A673 (cell line): ENCODE measurements at regions not wholly inside any gene's neighbourhood (a gene's known extent, or its start where the extent isn't known, plus 50 kb on each side); places are given as distances from the start of the nearest gene placed in this dataset.
"Not testable (repeated sequence)": the region's sequence is repeated elsewhere in the genome, so short reads cannot be mapped to it uniquely, and the experiment has no call there.

Source experiments
- BruUV-seq: library from RNA; stranded (reverse); fragments of 400-500 nt; replicated peaks from 2 replicates; lab custom pipeline; 2021; lab: Mats Ljungman, UMichigan
- CTCF ChIA-PET: fragments of 300-600 bp; sonication (Branson Sonifier 250); formaldehyde crosslinking; loops from one replicate; lab custom pipeline; 2022; ENCODE audit warnings: antibody characterized with exemption; lab: Charles Lee
- POLR2A ChIA-PET: fragments of 300-600 bp; sonication (Branson Sonifier 250); formaldehyde crosslinking; loops from one replicate; lab custom pipeline; 2022; ENCODE audit warnings: antibody characterized with exemption; ENCODE audit not compliant: low non-redundant PET; lab: Charles Lee
- DNase-seq: peaks from one replicate; pipeline ENCODE4 v3.0.0-alpha.2; 2015; ENCODE audit warnings: low spot score
- H3K27ac ChIP-seq: fragments of 200-600 bp; sonication (generic); 2 replicates; pipeline ENCODE4 v1.5.1; 2016; ENCODE audit warnings: mixed run types, low read depth, mild to moderate bottlenecking, mixed read lengths, antibody characterized with exemption, low read length; ENCODE audit not compliant: poor library complexity, severe bottlenecking
- H3K27me3 ChIP-seq: fragments of 200-600 bp; sonication (generic); replicated peaks from 2 replicates; pipeline ENCODE4 v1.6.1; 2017; ENCODE audit warnings: mixed run types, low read depth, mild to moderate bottlenecking, mixed read lengths, antibody characterized with exemption, low read length; ENCODE audit not compliant: insufficient read depth, poor library complexity
- H3K36me3 ChIP-seq: fragments of 200-600 bp; sonication (generic); 2 replicates; pipeline ENCODE4 v1.6.1; 2016; ENCODE audit warnings: mixed run types, mild to moderate bottlenecking, mixed read lengths, antibody characterized with exemption, low read length; ENCODE audit not compliant: insufficient read depth, poor library complexity, severe bottlenecking
- H3K4me1 ChIP-seq: fragments of 200-600 bp; sonication (generic); 2 replicates; pipeline ENCODE4 v1.6.1; 2017; ENCODE audit warnings: mixed run types, mild to moderate bottlenecking, mixed read lengths, antibody characterized with exemption, low read length; ENCODE audit not compliant: insufficient read depth, poor library complexity, severe bottlenecking
- H3K4me3 ChIP-seq: fragments of 200-600 bp; sonication (generic); 2 replicates; pipeline ENCODE4 v1.5.1; 2016; ENCODE audit warnings: low read depth, mixed run types, mild to moderate bottlenecking, mixed read lengths, low read length; ENCODE audit not compliant: poor library complexity, severe bottlenecking
- H3K9me3 ChIP-seq: fragments of 200-600 bp; sonication (generic); 2 replicates; pipeline ENCODE4 v1.6.1; 2016; ENCODE audit warnings: mixed run types, low read depth, mild to moderate bottlenecking, mixed read lengths, antibody characterized with exemption, low read length; ENCODE audit not compliant: poor library complexity, severe bottlenecking
- EZH2 ChIP-seq: fragments of 200-600 bp; sonication (generic); IDR thresholded peaks from 2 replicates; pipeline ENCODE4 v1.6.1; 2017; ENCODE audit warnings: borderline replicate concordance, low read depth, mild to moderate bottlenecking, mixed read lengths, antibody characterized with exemption, low read length; ENCODE audit not compliant: poor library complexity, severe bottlenecking
- intact Hi-C: fragments of 100-400 bp; cut with micrococcal nuclease; formaldehyde crosslinking; loops from one replicate; pipeline ENCODE4 v1.10.0; 2022; ENCODE audit not compliant: unreplicated experiment
- TF ChIP-seq, protein P1 (sequence below): fragments of 300-800, 200-600 bp; sonication (generic); conservative IDR thresholded peaks from 2 replicates; pipeline ENCODE4 v1.5.1; 2017; ENCODE audit warnings: low read depth, mild to moderate bottlenecking, antibody characterized with exemption, low read length, moderate library complexity, mixed read lengths

DNA sequence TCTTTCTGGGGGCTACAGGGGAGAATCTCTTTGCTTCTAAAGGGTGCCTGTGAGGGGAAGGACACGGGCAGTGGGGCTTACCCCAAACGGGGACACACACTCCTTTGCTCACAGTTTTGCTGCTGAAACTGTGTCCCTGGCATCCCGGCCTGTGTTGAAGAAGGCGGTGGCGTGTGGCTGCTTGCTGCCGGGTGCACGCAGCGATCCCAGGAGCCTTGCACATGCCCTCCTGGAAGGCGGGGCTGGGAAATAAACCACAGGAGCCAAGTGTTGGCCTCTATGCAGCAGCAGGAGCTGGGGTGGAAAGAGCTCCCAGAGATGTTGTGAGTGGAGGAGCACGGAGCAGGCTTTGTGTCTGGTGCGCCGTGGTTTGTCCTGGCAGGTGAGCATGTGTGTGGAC is 131.0 kb upstream of the CIBAR2 start:
- no peak overlapping the region for H3K27ac ChIP-seq
- H3K4me1 ChIP-seq, result peaks cover 48% of the 10 kb centered on the region
- no peak for TF ChIP-seq EZH2
- TF ChIP-seq, protein P1, sequence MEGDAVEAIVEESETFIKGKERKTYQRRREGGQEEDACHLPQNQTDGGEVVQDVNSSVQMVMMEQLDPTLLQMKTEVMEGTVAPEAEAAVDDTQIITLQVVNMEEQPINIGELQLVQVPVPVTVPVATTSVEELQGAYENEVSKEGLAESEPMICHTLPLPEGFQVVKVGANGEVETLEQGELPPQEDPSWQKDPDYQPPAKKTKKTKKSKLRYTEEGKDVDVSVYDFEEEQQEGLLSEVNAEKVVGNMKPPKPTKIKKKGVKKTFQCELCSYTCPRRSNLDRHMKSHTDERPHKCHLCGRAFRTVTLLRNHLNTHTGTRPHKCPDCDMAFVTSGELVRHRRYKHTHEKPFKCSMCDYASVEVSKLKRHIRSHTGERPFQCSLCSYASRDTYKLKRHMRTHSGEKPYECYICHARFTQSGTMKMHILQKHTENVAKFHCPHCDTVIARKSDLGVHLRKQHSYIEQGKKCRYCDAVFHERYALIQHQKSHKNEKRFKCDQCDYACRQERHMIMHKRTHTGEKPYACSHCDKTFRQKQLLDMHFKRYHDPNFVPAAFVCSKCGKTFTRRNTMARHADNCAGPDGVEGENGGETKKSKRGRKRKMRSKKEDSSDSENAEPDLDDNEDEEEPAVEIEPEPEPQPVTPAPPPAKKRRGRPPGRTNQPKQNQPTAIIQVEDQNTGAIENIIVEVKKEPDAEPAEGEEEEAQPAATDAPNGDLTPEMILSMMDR, result no peak
- no peaks in the 10 kb centered on the region for H3K27me3 ChIP-seq
- no peak overlapping the region for H3K4me3 ChIP-seq
- no peaks in the 10 kb centered on the region for H3K9me3 ChIP-seq
- H3K36me3 ChIP-seq, result no peaks in the 10 kb centered on the region
- ChIA-PET POLR2A (no interaction called here), CTCF (no interaction called here)
- no peak for DNase-seq
- no TSS peak for BruUV-seq
- intact Hi-C loops, result loop anchor here (10.0 kb wide), 2 partner anchors 129 to 381 kb away; partner anchors contain the start of gene CIBAR2

DNA sequence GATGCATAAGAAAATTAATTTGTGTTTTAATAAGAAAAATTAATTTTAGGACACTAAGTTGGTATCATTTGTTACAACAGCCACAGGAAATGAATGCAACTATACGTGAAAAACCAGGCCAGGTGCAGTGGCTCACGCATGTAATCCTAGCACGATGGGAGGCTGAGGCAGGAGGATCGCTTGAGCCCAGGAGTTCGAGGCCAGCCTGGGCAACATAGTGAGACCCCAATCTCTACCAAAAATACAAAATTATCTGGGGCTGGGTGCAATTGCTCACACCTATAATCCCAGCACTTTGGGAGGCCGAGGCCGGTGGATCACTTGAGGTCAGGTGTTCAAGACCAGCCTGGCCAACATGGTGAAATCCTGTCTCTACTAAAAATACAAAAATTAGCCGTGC is 132.2 kb upstream of the CIBAR2 start:
- H3K9me3 ChIP-seq, H3K4me3 ChIP-seq, POLR2A ChIA-PET, H3K27ac ChIP-seq, H3K36me3 ChIP-seq, H3K27me3 ChIP-seq, BruUV-seq, DNase-seq: not testable (repeated sequence)
- CTCF ChIA-PET, result interaction anchor here (1.2 to 1.7 kb wide), 3 partner anchors 10 to 372 kb away, joined by 5 to 11 read pairs (median 6); no protein-coding TSS in a partner anchor
- peaks cover 51% of the 10 kb centered on the region for H3K4me1 ChIP-seq
- intact Hi-C loops, result loop anchor here (10.0 kb wide), 2 partner anchors 130 to 380 kb away; partner anchors contain the start of gene CIBAR2

DNA sequence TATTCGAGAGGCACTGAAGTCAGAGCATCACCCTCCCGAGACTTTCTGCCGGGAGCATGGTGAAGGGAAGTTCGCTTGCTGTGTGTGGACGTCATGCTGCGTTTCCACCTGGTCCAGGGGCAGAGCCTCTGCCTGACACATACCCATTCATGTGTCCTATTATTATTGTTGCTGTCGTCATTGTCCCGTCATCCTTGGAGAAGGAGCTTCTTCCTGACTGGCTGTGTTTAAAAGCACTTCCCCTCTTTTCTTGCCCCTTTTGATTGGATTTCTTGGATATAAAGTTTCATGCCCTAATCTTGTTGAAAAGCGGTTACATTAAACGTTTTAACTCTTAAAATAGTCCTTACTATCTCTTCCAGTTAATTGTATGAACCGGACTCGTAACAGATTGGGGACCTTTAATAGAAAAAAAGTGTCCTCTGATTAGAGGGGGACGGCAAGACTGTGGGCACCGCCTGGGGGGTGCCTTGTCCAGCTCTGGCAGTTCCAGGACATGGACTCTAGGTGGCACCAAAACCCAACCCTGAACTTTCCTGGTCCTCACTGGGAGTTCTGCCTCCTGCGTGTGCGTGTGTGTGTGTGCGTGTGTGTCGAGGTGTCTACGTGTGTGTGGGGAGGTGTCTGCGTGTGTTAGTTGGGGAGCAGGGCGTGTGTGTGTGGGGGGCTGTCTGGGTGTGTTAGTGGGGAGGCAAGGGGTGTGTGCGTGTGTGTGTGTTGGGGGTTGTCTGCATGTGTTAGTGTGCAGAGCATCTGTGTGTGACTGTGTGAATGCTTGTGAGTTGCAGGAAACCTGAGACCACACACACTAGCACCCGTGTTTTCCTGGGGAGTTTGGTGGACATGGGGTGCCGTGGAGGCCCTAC is 133.3 kb upstream of the CIBAR2 start:
- POLR2A ChIA-PET, result interaction anchor here (0.5 kb wide), 1 partner anchor 21 kb away, joined by 16 read pairs; no protein-coding TSS in a partner anchor
- peaks cover 62% of the 10 kb centered on the region for H3K4me1 ChIP-seq
- no peaks in the 10 kb centered on the region for H3K36me3 ChIP-seq
- H3K27ac ChIP-seq, result peak overlapping the region; percentile 45
- peak; percentile 88 for DNase-seq
- CTCF ChIA-PET, result interaction anchor here (0.6 to 1.7 kb wide), 8 partner anchors 11 to 1248 kb away, joined by 3 to 11 read pairs (median 4); no protein-coding TSS in a partner anchor
- TF ChIP-seq, protein P1, result peak; percentile 95
- TF ChIP-seq EZH2, result no peak
- intact Hi-C loops, result loop anchor here (10.0 kb wide), 2 partner anchors 131 to 379 kb away; partner anchors contain the start of gene CIBAR2
- no peaks in the 10 kb centered on the region for H3K9me3 ChIP-seq
- no TSS peak for BruUV-seq
- peak overlapping the region; percentile 20 for H3K4me3 ChIP-seq
- H3K27me3 ChIP-seq, result no peaks in the 10 kb centered on the region
